Fibroblast of pulmonary artery (primary cell): ENCODE measurements at regions not wholly inside any gene's neighbourhood (a gene's known extent, or its start where the extent isn't known, plus 50 kb on each side); places are given as distances from the start of the nearest gene placed in this dataset.

ENCODE experiments used
- DNase-seq: peaks from one replicate; pipeline ENCODE4 v3.0.0-alpha.2; 2010; ENCODE audit warnings: low read depth
- H3K4me3 ChIP-seq: replicated peaks from 2 replicates; pipeline ENCODE4 v1.5.1; 2011; ENCODE audit warnings: low read depth, mild to moderate bottlenecking, control low read depth, low read length, moderate library complexity
- TF ChIP-seq, protein P1 (sequence below): IDR thresholded peaks from 2 replicates; pipeline ENCODE4 v1.5.1; 2011; ENCODE audit warnings: mild to moderate bottlenecking, control low read depth, low read length, inconsistent platforms; ENCODE audit errors: missing control alignments

DNA sequence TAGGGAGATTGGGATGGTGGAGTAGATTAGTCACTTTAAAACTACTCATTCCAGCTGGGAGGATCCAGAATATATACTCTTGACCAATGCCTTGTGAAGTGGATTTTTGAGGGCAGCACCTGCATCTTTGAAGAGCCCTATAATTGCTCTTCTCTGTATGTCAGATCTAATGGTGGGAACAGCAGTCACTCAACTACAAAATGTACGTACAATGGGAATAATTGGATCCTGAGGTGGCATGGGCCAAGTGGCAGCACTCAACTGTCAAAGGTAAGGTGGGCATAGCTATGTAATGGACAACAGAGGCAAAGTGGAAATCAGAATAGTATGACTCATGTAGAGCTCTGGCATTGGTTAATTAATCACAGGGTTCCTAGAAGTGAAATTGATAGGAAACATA lies 51.6 kb upstream of the KIAA0040 start:
- TF ChIP-seq, protein P1, sequence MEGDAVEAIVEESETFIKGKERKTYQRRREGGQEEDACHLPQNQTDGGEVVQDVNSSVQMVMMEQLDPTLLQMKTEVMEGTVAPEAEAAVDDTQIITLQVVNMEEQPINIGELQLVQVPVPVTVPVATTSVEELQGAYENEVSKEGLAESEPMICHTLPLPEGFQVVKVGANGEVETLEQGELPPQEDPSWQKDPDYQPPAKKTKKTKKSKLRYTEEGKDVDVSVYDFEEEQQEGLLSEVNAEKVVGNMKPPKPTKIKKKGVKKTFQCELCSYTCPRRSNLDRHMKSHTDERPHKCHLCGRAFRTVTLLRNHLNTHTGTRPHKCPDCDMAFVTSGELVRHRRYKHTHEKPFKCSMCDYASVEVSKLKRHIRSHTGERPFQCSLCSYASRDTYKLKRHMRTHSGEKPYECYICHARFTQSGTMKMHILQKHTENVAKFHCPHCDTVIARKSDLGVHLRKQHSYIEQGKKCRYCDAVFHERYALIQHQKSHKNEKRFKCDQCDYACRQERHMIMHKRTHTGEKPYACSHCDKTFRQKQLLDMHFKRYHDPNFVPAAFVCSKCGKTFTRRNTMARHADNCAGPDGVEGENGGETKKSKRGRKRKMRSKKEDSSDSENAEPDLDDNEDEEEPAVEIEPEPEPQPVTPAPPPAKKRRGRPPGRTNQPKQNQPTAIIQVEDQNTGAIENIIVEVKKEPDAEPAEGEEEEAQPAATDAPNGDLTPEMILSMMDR: no peak
- DNase-seq: no peak
- no peak overlapping the region for H3K4me3 ChIP-seq
